H1 (cell line): ENCODE measurements at regions not wholly inside any gene's neighbourhood (a gene's known extent, or its start where the extent isn't known, plus 50 kb on each side); places are given as distances from the start of the nearest gene placed in this dataset.

Experiments used
- CTCF ChIA-PET: fragments of 300-600 bp; sonication (Branson Sonifier 250); formaldehyde crosslinking; loops from one replicate; lab custom pipeline; 2021; ENCODE audit not compliant: partially characterized antibody; lab: Charles Lee
- POLR2A ChIA-PET: fragments of 300-600 bp; sonication (Branson Sonifier 250); formaldehyde crosslinking; loops from one replicate; lab custom pipeline; 2021; ENCODE audit warnings: inconsistent platforms; ENCODE audit not compliant: partially characterized antibody; lab: Charles Lee
- DNase-seq, 2 experiments: peaks; one replicate each; pipeline versions ENCODE4 v3.0.0 to v3.0.0-alpha.2; 2010 to 2022; ENCODE audit warnings: low spot score in 2 of 2, low read depth in 1 of 2, mixed read lengths in 1 of 2
- FAIRE-seq: peaks from 2 replicates; lab custom pipeline; 2011; peaks lifted over from hg19 to GRCh38; lab: Jason Lieb, UNC
- H2AFZ ChIP-seq: 2 replicates; pipeline ENCODE4 v1.8.1; 2012; ENCODE audit warnings: low read length, inconsistent platforms
- H2AK5ac ChIP-seq: 2 replicates; pipeline ENCODE4 v1.6.1; 2013; ENCODE audit warnings: low read depth, low read length
- H2BK120ac ChIP-seq: replicated peaks from 2 replicates; pipeline ENCODE3; 2013; ENCODE audit warnings: low read depth, low read length, inconsistent platforms
- H2BK12ac ChIP-seq: 2 replicates; pipeline ENCODE4 v1.6.1; 2013; ENCODE audit warnings: low read depth, low read length
- H2BK15ac ChIP-seq: 2 replicates; pipeline ENCODE4 v1.6.1; 2013; ENCODE audit warnings: low read length
- H2BK20ac ChIP-seq: 2 replicates; pipeline ENCODE4 v1.6.1; 2013; ENCODE audit warnings: low read length
- H2BK5ac ChIP-seq: 2 replicates; pipeline ENCODE4 v1.6.1; 2013; ENCODE audit warnings: low read depth, low read length
- H3K14ac ChIP-seq: 2 replicates; pipeline ENCODE4 v1.6.1; 2013; ENCODE audit warnings: inconsistent platforms; ENCODE audit not compliant: insufficient read length
- H3K18ac ChIP-seq: 2 replicates; pipeline ENCODE4 v1.6.1; 2013; ENCODE audit warnings: low read length; ENCODE audit errors: extremely low read depth
- H3K23ac ChIP-seq: 2 replicates; pipeline ENCODE4 v1.6.1; 2013; ENCODE audit warnings: inconsistent platforms; ENCODE audit not compliant: insufficient read length
- H3K23me2 ChIP-seq: 2 replicates; pipeline ENCODE4 v1.6.1; 2013; ENCODE audit warnings: low read depth, low read length
- H3K27ac ChIP-seq: 2 replicates; pipeline ENCODE4 v1.6.1; 2011; ENCODE audit warnings: low read depth, low read length, inconsistent platforms
- H3K27me3 ChIP-seq, 4 experiments: replicated peaks in 1 of 4; 1 replicate in 1 of 4; 2 replicates in 3 of 4; pipeline versions ENCODE4 v1.6.1 to v1.8.1; 2011 to 2013; ENCODE audit warnings: low read length in 3 of 4, mild to moderate bottlenecking in 3 of 4, inconsistent platforms in 2 of 4, mixed read lengths in 2 of 4, moderate library complexity in 1 of 4; ENCODE audit not compliant: control insufficient read depth in 3 of 4, insufficient read depth in 3 of 4; ENCODE audit errors: extremely low read depth in 1 of 4
- H3K36me3 ChIP-seq, 4 experiments: 2 replicates each; pipeline versions ENCODE4 v1.6.1 to v1.8.1; 2011 to 2013; ENCODE audit warnings: mild to moderate bottlenecking in 4 of 4, low read length in 3 of 4, moderate library complexity in 2 of 4, control low read depth in 1 of 4, inconsistent platforms in 1 of 4; ENCODE audit not compliant: insufficient read depth in 4 of 4, control insufficient read depth in 2 of 4
- H3K4ac ChIP-seq: replicated peaks from 2 replicates; pipeline ENCODE3; 2013; ENCODE audit warnings: low read length, low read depth, mixed read lengths, inconsistent platforms; ENCODE audit not compliant: insufficient read length
- H3K4me1 ChIP-seq, 4 experiments: replicated peaks in 1 of 4; 1 replicate in 1 of 4; 2 replicates in 3 of 4; pipeline versions ENCODE4 v1.6.1 to v1.8.1; 2011 to 2013; ENCODE audit warnings: low read length in 3 of 4, inconsistent platforms in 2 of 4, mixed read lengths in 1 of 4; ENCODE audit not compliant: insufficient read depth in 4 of 4, control insufficient read depth in 3 of 4
- H3K4me2 ChIP-seq, 2 experiments: 2 replicates each; pipeline versions ENCODE4 v1.6.1 to v1.8.1; 2011 to 2013; ENCODE audit warnings: low read depth in 2 of 2, low read length in 2 of 2, control low read depth in 1 of 2, inconsistent platforms in 1 of 2, mild to moderate bottlenecking in 1 of 2; ENCODE audit not compliant: insufficient read depth in 1 of 2
- H3K4me3 ChIP-seq, 4 experiments: fragments of 200-600, 300-600 bp in 1 of 4; sonication (generic), shearing (Covaris generic), sonication (Bioruptor Twin) in 1 of 4; 2 replicates each; pipeline versions ENCODE4 v1.5.1 to v1.8.1; 2011 to 2016; ENCODE audit warnings: low read length in 4 of 4, low read depth in 3 of 4, control low read depth in 2 of 4, inconsistent platforms in 2 of 4, mild to moderate bottlenecking in 2 of 4, mixed read lengths in 1 of 4, moderate library complexity in 1 of 4; ENCODE audit not compliant: insufficient read depth in 2 of 4; ENCODE audit errors: extremely low read depth in 1 of 4
- H3K56ac ChIP-seq: replicated peaks from 2 replicates; pipeline ENCODE3; 2013; ENCODE audit warnings: low read depth, mild to moderate bottlenecking, mixed read lengths, low read length, inconsistent platforms; ENCODE audit not compliant: insufficient read length
- H3K79me1 ChIP-seq: 2 replicates; pipeline ENCODE4 v1.6.1; 2013; ENCODE audit warnings: low read depth, low read length, control low read depth
- H3K79me2 ChIP-seq, 2 experiments: 2 replicates each; pipeline versions ENCODE4 v1.6.1 to v1.8.1; 2012 to 2013; ENCODE audit warnings: low read length in 2 of 2, mild to moderate bottlenecking in 2 of 2, inconsistent platforms in 1 of 2; ENCODE audit not compliant: insufficient read depth in 2 of 2, control insufficient read depth in 1 of 2
- H3K9ac ChIP-seq, 4 experiments: replicated peaks in 1 of 4; 1 replicate in 1 of 4; 2 replicates in 3 of 4; pipeline versions ENCODE4 v1.6.1 to v1.8.1; 2011 to 2013; ENCODE audit warnings: low read depth in 3 of 4, low read length in 3 of 4, control low read depth in 2 of 4, mild to moderate bottlenecking in 2 of 4, moderate library complexity in 2 of 4, inconsistent platforms in 1 of 4; ENCODE audit errors: extremely low read depth in 1 of 4
- H3K9me3 ChIP-seq, 2 experiments: 2 replicates each; pipeline versions ENCODE4 v1.6.1 to v1.8.1; 2012 to 2013; ENCODE audit warnings: mild to moderate bottlenecking in 2 of 2, moderate library complexity in 2 of 2, control low read depth in 1 of 2, inconsistent platforms in 1 of 2, low read depth in 1 of 2, low read length in 1 of 2, mixed read lengths in 1 of 2; ENCODE audit not compliant: insufficient read depth in 2 of 2
- H4K20me1 ChIP-seq, 2 experiments: replicated peaks in 1 of 2; 2 replicates each; pipeline versions ENCODE3 to v1.8.1; 2011 to 2013; ENCODE audit warnings: inconsistent platforms in 2 of 2, low read length in 2 of 2, mild to moderate bottlenecking in 1 of 2; ENCODE audit not compliant: insufficient read depth in 2 of 2, control insufficient read depth in 1 of 2
- H4K5ac ChIP-seq: 2 replicates; pipeline ENCODE4 v1.6.1; 2013; ENCODE audit warnings: low read length, low read depth, mixed read lengths, inconsistent platforms; ENCODE audit not compliant: insufficient read length
- H4K8ac ChIP-seq: 2 replicates; pipeline ENCODE4 v1.8.0; 2013; ENCODE audit warnings: mild to moderate bottlenecking, moderate library complexity, low read length, inconsistent platforms; ENCODE audit not compliant: insufficient read depth; ENCODE audit errors: extremely low read depth
- H4K91ac ChIP-seq: replicated peaks from 2 replicates; pipeline ENCODE3; 2013; ENCODE audit warnings: low read length, mixed read lengths, inconsistent platforms; ENCODE audit not compliant: insufficient read length
- CBX8 ChIP-seq: fragments of 300-800, 300-1000 bp; sonication (generic); IDR thresholded peaks from 2 replicates; pipeline ENCODE4 v1.7.1; 2016; ENCODE audit warnings: low read depth, low read length, borderline replicate concordance
- CEBPB ChIP-seq: IDR thresholded peaks from 2 replicates; pipeline ENCODE4 v1.6.1; 2012; ENCODE audit warnings: low read depth, low read length
- GTF2F1 ChIP-seq: IDR thresholded peaks from 2 replicates; pipeline ENCODE4 v1.6.1; 2012; ENCODE audit warnings: low read depth, low read length, improper control_type of control experiment, borderline replicate concordance
- HDAC6 ChIP-seq: IDR thresholded peaks from one replicate; pipeline ENCODE4 v1.7.1; 2012; ENCODE audit warnings: low read depth, mild to moderate bottlenecking, inconsistent platforms, low read length, moderate library complexity
- RFX5 ChIP-seq: IDR thresholded peaks from 2 replicates; pipeline ENCODE4 v1.6.1; 2011; ENCODE audit warnings: low read depth, low read length, improper control_type of control experiment, borderline replicate concordance
- SIRT6 ChIP-seq: IDR thresholded peaks from one replicate; pipeline ENCODE4 v1.7.1; 2012; ENCODE audit warnings: low read length, inconsistent platforms
- SRF ChIP-seq: IDR thresholded peaks from 2 replicates; pipeline ENCODE4 v1.6.1; 2011; ENCODE audit warnings: mild to moderate bottlenecking, low read depth, low read length, moderate library complexity
- TAF1 ChIP-seq: IDR thresholded peaks from 2 replicates; pipeline ENCODE4 v1.6.1; 2011; ENCODE audit warnings: mild to moderate bottlenecking, low read depth, low read length
- TAF7 ChIP-seq: optimal IDR thresholded peaks from 2 replicates; pipeline ENCODE3; 2011; ENCODE audit warnings: low read depth, mild to moderate bottlenecking, inconsistent platforms, low read length, moderate library complexity, borderline replicate concordance
- TBP ChIP-seq: IDR thresholded peaks from 2 replicates; pipeline ENCODE4 v1.6.1; 2011; ENCODE audit warnings: low read depth, low read length, improper control_type of control experiment
- USF2 ChIP-seq: IDR thresholded peaks from 2 replicates; pipeline ENCODE4 v1.6.1; 2011; ENCODE audit warnings: low read length, improper control_type of control experiment
- ZNF274 ChIP-seq: IDR thresholded peaks from 2 replicates; pipeline ENCODE4 v1.7.0; 2012; ENCODE audit warnings: low read length, borderline replicate concordance; ENCODE audit errors: extremely low read depth
- WGBS, 2 experiments: shearing (Covaris generic) in 1 of 2; methylation state at CpG; one replicate each; pipeline versions ENCODE4 v1.1.6 to v1.1.7; 2013 to 2015; ENCODE audit warnings: low lambda C conversion rate in 2 of 2, mixed read lengths in 2 of 2, inconsistent platforms in 1 of 2, low coverage in 1 of 2, missing lambda C conversion rate in 1 of 2; ENCODE audit not compliant: insufficient replicate concordance in 2 of 2, insufficient coverage in 1 of 2, insufficient read length in 1 of 2; ENCODE audit errors: extremely low coverage in 1 of 2, missing lambda C conversion rate in 1 of 2; 5-methylcytosine and 5-hydroxymethylcytosine counted together

GRCh38 chr10:1963341-1963740 lies 226.0 kb upstream of the ADARB2 start:
- Histone ChIP-seq H3K23ac (no peak overlapping the region), H4K20me1 (no peaks in the 10 kb centered on the region)

More at GRCh38 chr10:1963341-1963740, 226.0 kb upstream of the ADARB2 start:
- H3K36me3 ChIP-seq: no peaks in the 10 kb centered on the region
- no peak overlapping the region for H2AK5ac ChIP-seq
- H3K27me3 ChIP-seq: no peaks in the 10 kb centered on the region; a peak in 1 of 7 replicates
- no peak for TF ChIP-seq TBP
- TF ChIP-seq TAF7: no peak
- no peak for TF ChIP-seq GTF2F1
- no peak for TF ChIP-seq TAF1
- no peak for TF ChIP-seq ZNF274
- TF ChIP-seq USF2: no peak
- TF ChIP-seq CEBPB: no peak
- TF ChIP-seq SRF: no peak
- TF ChIP-seq SIRT6: no peak
- no peak for TF ChIP-seq CBX8
- no peak for TF ChIP-seq HDAC6
- no peak for TF ChIP-seq RFX5
- TF ChIP-seq, all 59 proteins: peak for 0
- Histone ChIP-seq H3K9ac (no peak overlapping the region), H3K56ac (no peak overlapping the region), H3K4me3 (no peak overlapping the region), H3K9me3 (no peaks in the 10 kb centered on the region), H4K8ac (no peak overlapping the region; the same call in 1 of the 2 replicates), H3K27ac (no peak overlapping the region), H3K14ac (no peak overlapping the region), H2BK120ac (no peak overlapping the region), H2BK12ac (no peak overlapping the region), H4K91ac (no peak overlapping the region), H2BK5ac (no peak overlapping the region), H2BK20ac (no peak overlapping the region), H2AFZ (no peak overlapping the region), H3K79me2 (no peaks in the 10 kb centered on the region), H3K4ac (no peak overlapping the region), H3K23me2 (no peaks in the 10 kb centered on the region), H3K4me1 (no peaks in the 10 kb centered on the region; a peak in 1 of 7 replicates), H4K5ac (no peak overlapping the region), H3K79me1 (no peaks in the 10 kb centered on the region), H3K4me2 (no peak overlapping the region), H3K18ac (no peak overlapping the region), H2BK15ac (no peak overlapping the region)
- 91% methylated on average over 22 of the region's 22 CpGs; no CpG with 5 or more reads in 1 of the 2 experiments for WGBS, 2 experiments
- FAIRE-seq (no peak), DNase-seq (no peak)
- ChIA-PET CTCF (interaction anchor here (0.5 to 1.3 kb wide), 4 partner anchors 9 to 22 kb away, joined by 3 to 4 read pairs (median 3); no protein-coding TSS in a partner anchor), POLR2A (no interaction called here)
